H9 (cell line): ENCODE measurements at regions not wholly inside any gene's neighbourhood (a gene's known extent, or its start where the extent isn't known, plus 50 kb on each side); places are given as distances from the start of the nearest gene placed in this dataset.

ENCODE experiments used
- DNase-seq: peaks from one replicate; pipeline ENCODE4 v3.0.0-alpha.2; 2017
- H2AFZ ChIP-seq: one replicate; pipeline ENCODE4 v1.6.1; 2013; ENCODE audit warnings: mild to moderate bottlenecking, low read length, control low read depth, moderate library complexity
- H2AK5ac ChIP-seq: 2 replicates; pipeline ENCODE4 v1.6.1; 2013; ENCODE audit warnings: low read length, control low read depth, mixed read lengths; ENCODE audit not compliant: insufficient read length
- H2BK120ac ChIP-seq: one replicate; pipeline ENCODE4 v1.6.1; 2013; ENCODE audit warnings: low read depth, mild to moderate bottlenecking, low read length, control low read depth, inconsistent platforms; ENCODE audit not compliant: poor library complexity, severe bottlenecking
- H2BK12ac ChIP-seq: 2 replicates; pipeline ENCODE4 v1.6.1; 2013; ENCODE audit warnings: low read length, control low read depth, mixed read lengths, low read depth; ENCODE audit not compliant: insufficient read length
- H2BK15ac ChIP-seq: 2 replicates; pipeline ENCODE4 v1.6.1; 2013; ENCODE audit warnings: low read depth, low read length, control low read depth
- H2BK20ac ChIP-seq: one replicate; pipeline ENCODE4 v1.6.1; 2013; ENCODE audit warnings: low read depth, mild to moderate bottlenecking, low read length, control low read depth, inconsistent platforms; ENCODE audit not compliant: poor library complexity, severe bottlenecking
- H2BK5ac ChIP-seq: 2 replicates; pipeline ENCODE4 v1.6.1; 2013; ENCODE audit warnings: low read length, control low read depth, mixed read lengths; ENCODE audit not compliant: insufficient read length
- H3K14ac ChIP-seq: 2 replicates; pipeline ENCODE4 v1.6.1; 2013; ENCODE audit warnings: low read length, control low read depth; ENCODE audit not compliant: insufficient read depth
- H3K18ac ChIP-seq: 2 replicates; pipeline ENCODE4 v1.6.1; 2013; ENCODE audit warnings: low read depth, mild to moderate bottlenecking, mixed read lengths, low read length, control low read depth; ENCODE audit not compliant: insufficient read length
- H3K23ac ChIP-seq: 2 replicates; pipeline ENCODE4 v1.6.1; 2013; ENCODE audit warnings: low read length, control low read depth, mixed read lengths, low read depth; ENCODE audit not compliant: insufficient read length
- H3K23me2 ChIP-seq: 2 replicates; pipeline ENCODE4 v1.6.1; 2013; ENCODE audit warnings: low read depth, mild to moderate bottlenecking, mixed read lengths, low read length, control low read depth; ENCODE audit not compliant: insufficient read length, poor library complexity, severe bottlenecking
- H3K27ac ChIP-seq: 2 replicates; pipeline ENCODE4 v1.5.1; 2013; ENCODE audit warnings: low read length, control low read depth, mixed read lengths, low read depth; ENCODE audit not compliant: insufficient read length
- H3K27me3 ChIP-seq: 2 replicates; pipeline ENCODE4 v1.6.1; 2013; ENCODE audit warnings: low read length, control low read depth, inconsistent platforms; ENCODE audit not compliant: insufficient read depth
- H3K4ac ChIP-seq: 2 replicates; pipeline ENCODE4 v1.6.1; 2013; ENCODE audit warnings: low read depth, mild to moderate bottlenecking, control low read depth, inconsistent platforms, low read length, moderate library complexity
- H3K4me1 ChIP-seq: 2 replicates; pipeline ENCODE4 v1.6.1; 2013; ENCODE audit warnings: low read length, control low read depth, inconsistent platforms; ENCODE audit not compliant: insufficient read depth
- H3K4me2 ChIP-seq: 2 replicates; pipeline ENCODE4 v1.6.1; 2013; ENCODE audit warnings: low read length, control low read depth, mixed read lengths; ENCODE audit not compliant: insufficient read length, insufficient read depth
- H3K56ac ChIP-seq: 2 replicates; pipeline ENCODE4 v1.6.1; 2013; ENCODE audit warnings: low read depth, mild to moderate bottlenecking, mixed read lengths, low read length, control low read depth; ENCODE audit not compliant: insufficient read length
- H3K79me1 ChIP-seq: 2 replicates; pipeline ENCODE4 v1.6.1; 2013; ENCODE audit warnings: low read depth, mild to moderate bottlenecking, moderate library complexity, low read length, control low read depth, inconsistent platforms; ENCODE audit not compliant: insufficient read depth, poor library complexity, severe bottlenecking
- H3K79me2 ChIP-seq: 2 replicates; pipeline ENCODE4 v1.6.1; 2013; ENCODE audit warnings: low read length, control low read depth, inconsistent platforms; ENCODE audit not compliant: insufficient read depth
- H3K9ac ChIP-seq: 2 replicates; pipeline ENCODE4 v1.6.1; 2013; ENCODE audit warnings: low read length, control low read depth, mixed read lengths; ENCODE audit not compliant: insufficient read length; ENCODE audit errors: extremely low read depth
- H3K9me3 ChIP-seq: one replicate; pipeline ENCODE4 v1.6.1; 2013; ENCODE audit warnings: low read depth, low read length, inconsistent platforms; ENCODE audit not compliant: control insufficient read depth
- H3T11ph ChIP-seq: one replicate; pipeline ENCODE4 v1.6.1; 2013; ENCODE audit warnings: mild to moderate bottlenecking, low read length, control low read depth, inconsistent platforms
- H4K20me1 ChIP-seq: one replicate; pipeline ENCODE4 v1.6.1; 2013; ENCODE audit not compliant: control insufficient read depth, insufficient read length, insufficient read depth
- H4K5ac ChIP-seq: 2 replicates; pipeline ENCODE4 v1.6.1; 2013; ENCODE audit warnings: low read depth, mild to moderate bottlenecking, mixed read lengths, low read length, control low read depth; ENCODE audit not compliant: insufficient read length
- H4K8ac ChIP-seq: replicated peaks from 2 replicates; pipeline ENCODE4 v1.6.1; 2013; ENCODE audit warnings: low read length, control low read depth, mixed read lengths, low read depth; ENCODE audit not compliant: insufficient read length
- H4K91ac ChIP-seq: 2 replicates; pipeline ENCODE4 v1.6.1; 2013; ENCODE audit warnings: low read depth, mild to moderate bottlenecking, moderate library complexity, mixed read lengths, low read length, control low read depth; ENCODE audit not compliant: insufficient read length
- H3K27ac Mint-ChIP-seq, 3 experiments: 2 replicates in 2 of 3; 3 replicates in 1 of 3; pipeline ENCODE4 v1.8.0; 2020 to 2021; ENCODE audit warnings: mixed read lengths in 3 of 3, mild to moderate bottlenecking in 1 of 3, moderate library complexity in 1 of 3
- H3K27me3 Mint-ChIP-seq: 2 replicates; pipeline ENCODE4 v1.8.0; 2021; ENCODE audit warnings: low read depth, mild to moderate bottlenecking, moderate library complexity, mixed read lengths
- H3K36me3 Mint-ChIP-seq, 3 experiments: 2 replicates in 2 of 3; 3 replicates in 1 of 3; pipeline ENCODE4 v1.8.0; 2020 to 2021; ENCODE audit warnings: low read depth in 3 of 3, mixed read lengths in 3 of 3; ENCODE audit not compliant: insufficient read depth in 1 of 3
- H3K4me1 Mint-ChIP-seq, 2 experiments: 2 replicates each; pipeline ENCODE4 v1.8.0; 2020; ENCODE audit warnings: mixed read lengths in 2 of 2
- H3K4me3 Mint-ChIP-seq, 2 experiments: 2 replicates in 1 of 2; 3 replicates in 1 of 2; pipeline ENCODE4 v1.8.0; 2020 to 2021; ENCODE audit warnings: mild to moderate bottlenecking in 2 of 2, mixed read lengths in 2 of 2, moderate library complexity in 1 of 2
- H3K9me3 Mint-ChIP-seq, 2 experiments: 2 replicates in 1 of 2; 3 replicates in 1 of 2; pipeline ENCODE4 v1.8.0; 2020; ENCODE audit warnings: mild to moderate bottlenecking in 2 of 2, mixed read lengths in 2 of 2, moderate library complexity in 1 of 2
- CTCF ChIP-seq: fragments of 200-600 bp; sonication (generic); conservative IDR thresholded peaks from 3 replicates; pipeline ENCODE4 v1.8.0; 2021; ENCODE audit warnings: antibody characterized with exemption, mild to moderate bottlenecking
- WGBS: extraction: QIAGEN DNeasy Blood & Tissue Kit; methylation state at CpG from one replicate; pipeline ENCODE4 v1.1.7; 2013; ENCODE audit warnings: missing lambda C conversion rate, low lambda C conversion rate, mixed read lengths; ENCODE audit not compliant: insufficient read length; ENCODE audit errors: extremely low coverage; 5-methylcytosine and 5-hydroxymethylcytosine counted together

DNA sequence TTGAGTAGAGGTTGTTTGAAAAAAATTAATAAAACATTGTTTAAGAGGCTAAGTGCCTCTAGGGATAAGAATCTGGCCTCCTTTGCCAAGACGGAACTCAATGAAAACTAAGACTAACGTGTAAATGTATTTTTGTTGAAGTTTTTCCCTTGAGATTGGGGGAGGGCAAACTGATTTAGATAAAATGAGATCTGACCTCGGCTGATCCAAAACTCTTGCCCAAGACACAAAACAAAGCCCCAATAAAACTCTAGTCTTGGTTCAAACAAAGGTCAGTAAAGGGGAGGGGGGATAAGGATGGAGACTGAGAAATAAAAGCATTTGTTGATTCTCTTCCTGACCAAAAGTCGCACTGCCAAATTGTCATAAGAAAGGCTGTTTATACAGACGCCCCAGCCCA is 134.8 kb upstream of the DPT start:
- H2AFZ ChIP-seq: no peak overlapping the region

More for the DNA sequence above, 134.8 kb upstream of the DPT start:
- Mint-ChIP-seq H3K4me3 (no peak overlapping the region), H3K36me3 (peaks cover 0 to 6% (median 2%) of the 10 kb centered on the region in 3 experiments; a peak in 2 of 7 replicates), H3K27me3 (no peaks in the 10 kb centered on the region), H3K4me1 (peaks cover 6% of the 10 kb centered on the region in 2 experiments), H3K9me3 (peaks cover 5 to 6% of the 10 kb centered on the region in 2 experiments), H3K27ac (no peak overlapping the region; a peak in 1 of 7 replicates)
- DNase-seq: no peak
- Histone ChIP-seq H2AK5ac (no peak overlapping the region), H3K23ac (no peak overlapping the region), H4K20me1 (no peaks in the 10 kb centered on the region), H4K91ac (no peak overlapping the region), H3K79me1 (no peaks in the 10 kb centered on the region), H3K27ac (no peak overlapping the region), H4K8ac (no peak overlapping the region), H2BK120ac (no peak overlapping the region), H3K9me3 (no peaks in the 10 kb centered on the region), H3K56ac (no peak overlapping the region), H2BK15ac (no peak overlapping the region), H2BK5ac (no peak overlapping the region), H3K23me2 (no peaks in the 10 kb centered on the region), H3K4ac (no peak overlapping the region), H2BK20ac (no peak overlapping the region), H3K79me2 (no peaks in the 10 kb centered on the region), H3K14ac (no peak overlapping the region), H3K9ac (no peak overlapping the region), H3K27me3 (no peaks in the 10 kb centered on the region), H4K5ac (no peak overlapping the region), H3K4me1 (no peaks in the 10 kb centered on the region), H3K18ac (no peak overlapping the region), H3T11ph (no peak overlapping the region), H3K4me2 (no peak overlapping the region), H2BK12ac (no peak overlapping the region)
- WGBS: no CpG with 5 or more reads among the region's 5 CpGs
- TF ChIP-seq CTCF: no peak
